ENCODE measurements at regions not wholly inside any gene's neighbourhood (a gene's known extent, or its start where the extent isn't known, plus 50 kb on each side); places are given as distances from the start of the nearest gene placed in this dataset.

DNA sequence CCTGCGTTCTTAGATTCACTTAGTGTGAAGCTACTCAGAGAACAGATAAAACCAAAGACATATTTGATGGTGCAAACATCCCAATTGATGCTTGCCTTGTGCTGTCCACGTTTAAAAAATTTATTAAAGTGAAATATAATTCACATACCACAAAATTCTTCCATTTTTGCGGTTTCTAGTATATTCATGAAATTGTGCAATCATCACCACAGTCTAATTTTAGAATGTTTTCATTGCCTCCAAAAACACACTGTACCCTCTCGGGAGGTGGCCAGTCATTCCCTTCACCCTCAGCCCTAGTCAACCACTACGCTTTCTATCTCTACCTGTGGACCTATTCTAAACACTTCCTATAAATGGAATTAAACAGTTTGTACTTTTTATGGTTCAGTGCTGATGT is 1109.2 kb downstream of the FLRT2 start:
- TF ChIP-seq, protein P1, sequence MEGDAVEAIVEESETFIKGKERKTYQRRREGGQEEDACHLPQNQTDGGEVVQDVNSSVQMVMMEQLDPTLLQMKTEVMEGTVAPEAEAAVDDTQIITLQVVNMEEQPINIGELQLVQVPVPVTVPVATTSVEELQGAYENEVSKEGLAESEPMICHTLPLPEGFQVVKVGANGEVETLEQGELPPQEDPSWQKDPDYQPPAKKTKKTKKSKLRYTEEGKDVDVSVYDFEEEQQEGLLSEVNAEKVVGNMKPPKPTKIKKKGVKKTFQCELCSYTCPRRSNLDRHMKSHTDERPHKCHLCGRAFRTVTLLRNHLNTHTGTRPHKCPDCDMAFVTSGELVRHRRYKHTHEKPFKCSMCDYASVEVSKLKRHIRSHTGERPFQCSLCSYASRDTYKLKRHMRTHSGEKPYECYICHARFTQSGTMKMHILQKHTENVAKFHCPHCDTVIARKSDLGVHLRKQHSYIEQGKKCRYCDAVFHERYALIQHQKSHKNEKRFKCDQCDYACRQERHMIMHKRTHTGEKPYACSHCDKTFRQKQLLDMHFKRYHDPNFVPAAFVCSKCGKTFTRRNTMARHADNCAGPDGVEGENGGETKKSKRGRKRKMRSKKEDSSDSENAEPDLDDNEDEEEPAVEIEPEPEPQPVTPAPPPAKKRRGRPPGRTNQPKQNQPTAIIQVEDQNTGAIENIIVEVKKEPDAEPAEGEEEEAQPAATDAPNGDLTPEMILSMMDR (conservative IDR thresholded peaks at IDR 0.05; ENCODE audit: control insufficient read depth, insufficient read depth, low read depth, low read length), result no peak
- DNase-seq (ENCODE audit: low read depth), result no peak
- no peak overlapping the region for H3K4me3 ChIP-seq (ENCODE audit: control insufficient read depth, low read depth, low read length)

DNA sequence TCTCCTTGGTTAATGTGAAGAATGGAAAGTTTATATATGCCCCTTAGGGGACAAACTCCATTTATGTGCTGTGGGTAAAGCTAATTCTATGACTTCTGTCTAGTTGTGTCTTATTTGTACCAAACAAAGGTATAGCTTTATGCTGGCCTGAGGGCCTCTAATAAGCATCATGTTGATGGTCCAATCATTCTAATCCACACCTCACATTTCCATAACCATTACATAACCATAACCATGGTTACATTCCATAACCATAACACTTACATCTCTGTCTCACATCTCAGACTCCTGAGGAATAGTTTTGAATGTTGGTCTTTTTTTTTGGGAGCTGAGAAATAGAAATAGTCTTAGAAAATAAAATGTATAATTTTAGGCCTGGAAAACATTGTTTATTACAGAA is 1097.1 kb downstream of the FLRT2 start:
- no peak overlapping the region for H3K4me3 ChIP-seq (ENCODE audit: control insufficient read depth, low read depth, low read length)
- DNase-seq (ENCODE audit: low read depth), result no peak
- TF ChIP-seq, protein P1 (conservative IDR thresholded peaks at IDR 0.05; ENCODE audit: control insufficient read depth, insufficient read depth, low read depth, low read length), result no peak

DNA sequence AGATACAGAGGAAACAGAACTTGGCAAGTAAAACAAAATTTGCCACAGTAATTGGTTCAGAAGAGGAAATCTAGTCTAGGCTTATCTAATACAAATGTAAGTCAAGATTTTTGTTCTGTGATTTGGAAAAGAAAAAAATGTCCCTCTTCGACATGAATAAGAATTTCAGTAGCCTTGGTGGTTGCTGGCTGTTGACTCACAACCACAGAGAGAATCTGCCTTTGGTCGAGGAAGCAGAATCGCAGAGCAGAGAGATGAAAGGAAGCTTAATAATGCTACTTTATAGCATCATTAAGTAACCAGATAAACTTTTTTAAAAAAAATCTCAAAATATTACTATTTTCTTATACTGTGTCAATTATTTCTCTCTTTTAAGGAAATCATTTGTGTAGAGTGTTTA is 1096.6 kb downstream of the FLRT2 start:
- DNase-seq (ENCODE audit: low read depth), result no peak
- TF ChIP-seq, protein P1 (conservative IDR thresholded peaks at IDR 0.05; ENCODE audit: control insufficient read depth, insufficient read depth, low read depth, low read length), result no peak

DNA sequence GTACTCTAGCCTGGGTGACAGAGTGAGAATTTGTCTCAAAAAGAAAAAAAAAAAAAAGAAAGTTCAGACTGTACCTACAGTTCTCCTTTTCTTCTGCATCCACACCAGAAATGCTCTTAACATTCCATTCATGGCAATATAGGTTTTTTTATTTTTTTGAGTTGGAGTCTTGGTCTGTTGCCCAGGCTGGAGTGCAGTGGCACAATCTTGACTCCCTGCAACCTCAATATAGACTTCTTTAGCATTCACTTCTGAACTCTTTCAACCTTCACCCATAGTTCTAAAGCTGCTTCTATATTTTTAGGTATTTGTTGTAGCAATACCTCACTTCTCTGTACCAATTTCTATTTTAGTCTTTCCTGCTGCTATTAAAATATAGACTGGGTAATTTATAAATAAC is 1095.7 kb downstream of the FLRT2 start:
- TF ChIP-seq, protein P1 (conservative IDR thresholded peaks at IDR 0.05; ENCODE audit: control insufficient read depth, insufficient read depth, low read depth, low read length), result no peak
- no peak overlapping the region for H3K4me3 ChIP-seq (ENCODE audit: control insufficient read depth, low read depth, low read length)
- no peak for DNase-seq (ENCODE audit: low read depth)

More for the DNA sequence above, 1096.6 kb downstream of the FLRT2 start:
- H3K4me3 ChIP-seq (ENCODE audit: control insufficient read depth, low read depth, low read length), result no peak overlapping the region

DNA sequence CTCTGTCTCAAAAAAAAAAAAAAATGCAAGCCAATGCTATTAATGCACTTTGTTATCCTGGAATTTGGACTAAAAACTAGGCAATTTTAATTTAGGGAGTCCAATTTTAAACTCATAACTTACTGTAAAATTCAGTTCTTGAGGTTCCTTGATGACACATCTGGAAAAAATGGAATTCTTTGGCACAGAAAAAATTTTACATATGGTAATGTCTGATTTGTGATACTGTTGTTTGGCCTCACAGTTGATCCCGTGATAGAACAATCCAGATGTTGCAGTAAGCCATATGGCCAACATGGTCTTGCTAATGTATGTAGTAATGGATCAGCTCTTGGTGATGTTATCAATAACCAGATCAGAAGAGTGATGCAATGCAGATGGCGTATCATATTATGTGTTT is 1089.8 kb downstream of the FLRT2 start:
- DNase-seq (ENCODE audit: low read depth), result no peak
- H3K4me3 ChIP-seq (ENCODE audit: control insufficient read depth, low read depth, low read length), result no peak overlapping the region
- TF ChIP-seq, protein P1 (conservative IDR thresholded peaks at IDR 0.05; ENCODE audit: control insufficient read depth, insufficient read depth, low read depth, low read length), result no peak

DNA sequence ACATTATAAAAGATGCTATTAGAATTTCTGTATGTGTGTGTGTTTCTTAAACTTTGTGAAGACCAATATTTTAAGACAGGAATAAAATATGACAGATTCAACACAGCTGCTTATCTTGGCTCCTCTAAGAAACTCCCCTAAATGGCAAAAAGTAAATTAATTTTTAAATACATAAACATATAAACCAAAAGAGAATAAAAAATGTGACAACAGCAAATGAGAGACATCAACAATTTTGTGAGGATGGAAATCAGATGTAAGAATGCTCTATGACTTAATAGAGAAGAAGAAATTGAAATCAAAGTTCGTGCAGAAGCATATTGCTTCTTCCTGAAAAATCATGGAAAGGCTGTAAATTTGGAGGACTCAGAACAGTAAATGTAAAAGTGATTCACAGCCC is 1083.8 kb downstream of the FLRT2 start:
- no peak overlapping the region for H3K4me3 ChIP-seq (ENCODE audit: control insufficient read depth, low read depth, low read length)
- TF ChIP-seq, protein P1 (conservative IDR thresholded peaks at IDR 0.05; ENCODE audit: control insufficient read depth, insufficient read depth, low read depth, low read length), result no peak
- DNase-seq (ENCODE audit: low read depth), result no peak

DNA sequence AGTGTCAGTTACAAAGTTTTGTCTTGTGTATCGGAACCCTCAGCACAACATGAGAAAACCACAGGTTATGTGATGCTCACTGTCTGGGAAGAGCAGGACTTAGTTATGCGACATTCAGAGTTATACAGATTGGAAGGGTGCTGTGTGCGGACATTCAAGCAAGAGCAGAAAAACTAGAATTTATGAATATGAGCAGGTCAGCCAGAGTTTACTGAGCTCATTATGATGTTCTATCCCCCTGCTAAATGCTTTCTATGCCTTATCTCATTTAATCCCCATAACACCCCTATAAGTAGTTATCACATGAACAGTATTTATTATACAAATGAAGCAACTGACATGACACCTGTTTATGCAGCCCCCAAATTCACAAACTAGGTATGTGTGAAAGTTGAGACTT is 1083.2 kb downstream of the FLRT2 start:
- H3K4me3 ChIP-seq (ENCODE audit: control insufficient read depth, low read depth, low read length), result no peak overlapping the region
- TF ChIP-seq, protein P1 (conservative IDR thresholded peaks at IDR 0.05; ENCODE audit: control insufficient read depth, insufficient read depth, low read depth, low read length), result no peak

More for the DNA sequence above, 1083.2 kb downstream of the FLRT2 start:
- DNase-seq (ENCODE audit: low read depth), result no peak
